K562 (cell line): ENCODE measurements at regions not wholly inside any gene's neighbourhood (a gene's known extent, or its start where the extent isn't known, plus 50 kb on each side); places are given as distances from the start of the nearest gene placed in this dataset.

Experiments used
- ATAC-seq: fragments of 200-7000 bp; cut with Tn5 transposase; 3 replicates; pipeline ENCODE4 v1.9.1; 2020; ENCODE audit warnings: moderate library complexity
- BruUV-seq: library from RNA; stranded (reverse); fragments of 400-500 nt; replicated peaks from 2 replicates; lab custom pipeline; 2021; lab: Mats Ljungman, UMichigan
- CTCF ChIA-PET: fragments of 300-600 bp; formaldehyde crosslinking; extraction: SDS; loops from one replicate; lab custom pipeline; 2021; ENCODE audit warnings: low intra/inter-chr PET ratio; lab: Yijun Ruan, JAX
- POLR2A ChIA-PET: fragments of 300-600, 350-650 bp; sonication (Branson Sonifier 250); formaldehyde crosslinking; extraction: SDS; loops from one replicate; lab custom pipeline; 2021; ENCODE audit warnings: antibody characterized with exemption, inconsistent platforms; lab: Yijun Ruan, JAX
- DNase-seq, 4 experiments: peaks; one replicate each; pipeline versions ENCODE4 v3.0.0 to v3.0.0-alpha.2; 2011 to 2018; ENCODE audit warnings: low spot score in 3 of 4, mixed read lengths in 3 of 4; ENCODE audit errors: extremely low read depth in 1 of 4
- FAIRE-seq: peaks from 2 replicates; lab custom pipeline; 2011; peaks lifted over from hg19 to GRCh38; lab: Jason Lieb, UNC
- H2AFZ ChIP-seq: 2 replicates; pipeline ENCODE4 v1.6.0; 2011; ENCODE audit warnings: low read depth, low read length, control low read depth, inconsistent platforms
- H3K27ac ChIP-seq: fragments of 200-600 bp; 3 replicates; pipeline ENCODE4 v1.8.0; 2011; ENCODE audit warnings: low read depth, mild to moderate bottlenecking, control low read depth, inconsistent platforms, low read length, moderate library complexity, mixed read lengths; ENCODE audit errors: extremely low read depth
- H3K27me3 ChIP-seq, 2 experiments: fragments of 300-600 bp in 1 of 2; 2 replicates in 1 of 2; 3 replicates in 1 of 2; pipeline versions ENCODE4 v1.6.0 to v1.8.0; 2011; ENCODE audit warnings: inconsistent platforms in 2 of 2, low read length in 2 of 2, mild to moderate bottlenecking in 1 of 2, mixed read lengths in 1 of 2, moderate library complexity in 1 of 2; ENCODE audit not compliant: control insufficient read depth in 2 of 2, insufficient read depth in 2 of 2
- H3K36me3 ChIP-seq: fragments of 300-600 bp; 3 replicates; pipeline ENCODE4 v1.8.0; 2011; ENCODE audit warnings: mild to moderate bottlenecking, low read length, inconsistent platforms; ENCODE audit not compliant: control insufficient read depth, insufficient read depth
- H3K4me1 ChIP-seq, 2 experiments: fragments of 200-600 bp in 1 of 2; replicated peaks in 1 of 2; 2 replicates in 1 of 2; 3 replicates in 1 of 2; pipeline versions ENCODE4 v1.5.1 to v1.8.0; 2011; ENCODE audit warnings: inconsistent platforms in 2 of 2, low read length in 2 of 2, mild to moderate bottlenecking in 1 of 2, mixed read lengths in 1 of 2, moderate library complexity in 1 of 2; ENCODE audit not compliant: control insufficient read depth in 2 of 2, insufficient read depth in 2 of 2
- H3K4me2 ChIP-seq: 2 replicates; pipeline ENCODE4 v1.6.1; 2011; ENCODE audit warnings: low read length, control low read depth, inconsistent platforms, mixed read lengths; ENCODE audit not compliant: insufficient read depth
- H3K4me3 ChIP-seq: fragments of 200-600 bp; sonication (generic), shearing (Covaris generic); 2 replicates; pipeline ENCODE4 v1.5.1; 2016; ENCODE audit warnings: control low read depth, inconsistent platforms
- H3K79me2 ChIP-seq: fragments of 200-600 bp; 3 replicates; pipeline ENCODE4 v1.8.0; 2011; ENCODE audit warnings: low read length, inconsistent platforms; ENCODE audit not compliant: control insufficient read depth, insufficient read depth
- H3K9ac ChIP-seq, 2 experiments: 2 replicates each; pipeline versions ENCODE4 v1.6.0 to v1.6.1; 2011; ENCODE audit warnings: low read depth in 2 of 2, low read length in 2 of 2, control low read depth in 1 of 2, inconsistent platforms in 1 of 2, mild to moderate bottlenecking in 1 of 2, mixed read lengths in 1 of 2; ENCODE audit not compliant: insufficient read depth in 1 of 2
- H3K9me1 ChIP-seq: one replicate; pipeline ENCODE4 v1.6.0; 2011; ENCODE audit warnings: inconsistent platforms, mild to moderate bottlenecking, low read length, moderate library complexity; ENCODE audit not compliant: control insufficient read depth, insufficient read depth
- H3K9me3 ChIP-seq: replicated peaks from 2 replicates; pipeline ENCODE4 v1.5.1; 2011; ENCODE audit warnings: low read depth, low read length, inconsistent platforms; ENCODE audit not compliant: control insufficient read depth, insufficient read depth
- H4K20me1 ChIP-seq: replicated peaks from 2 replicates; pipeline ENCODE4 v1.6.1; 2011; ENCODE audit warnings: low read length, inconsistent platforms, mixed read lengths; ENCODE audit not compliant: control insufficient read depth, insufficient read depth
- BRD4 ChIP-seq: fragments of 200-600 bp; sonication (generic); IDR thresholded peaks from 2 replicates; pipeline ENCODE4 v1.6.1; 2017; ENCODE audit warnings: inconsistent platforms
- ERF ChIP-seq: fragments of 450-650 bp; formaldehyde crosslinking; IDR thresholded peaks from 2 replicates; pipeline ENCODE4 v1.4.0; 2020; ENCODE audit warnings: mild to moderate bottlenecking, mixed read lengths
- FOXJ2 ChIP-seq: fragments of 200-800 bp; sonication (Bioruptor generic); IDR thresholded peaks from 2 replicates; pipeline ENCODE4 v1.6.1; 2016; ENCODE audit warnings: missing genetic modification characterization, missing compliant biosample characterization
- FOXP1 ChIP-seq: sonication (generic); formaldehyde crosslinking; IDR thresholded peaks from 2 replicates; pipeline ENCODE4 v1.8.0; 2022; ENCODE audit warnings: mild to moderate bottlenecking, missing genetic modification reagents
- HNRNPK ChIP-seq: fragments of 200-400 bp; formaldehyde crosslinking; IDR thresholded peaks from one replicate; pipeline ENCODE4 v1.6.1; 2018; ENCODE audit warnings: mild to moderate bottlenecking, low read depth, low read length; ENCODE audit not compliant: poor library complexity, severe bottlenecking
- MAFF ChIP-seq: IDR thresholded peaks from 2 replicates; pipeline ENCODE4 v1.6.1; 2012; ENCODE audit warnings: low read length, improper control_type of control experiment
- MCM5 ChIP-seq: fragments of 450-650 bp; IDR thresholded peaks from 2 replicates; pipeline ENCODE4 v1.6.1; 2016; ENCODE audit warnings: low read depth
- RBM39 ChIP-seq: fragments of 200-400 bp; formaldehyde crosslinking; optimal IDR thresholded peaks from 2 replicates; pipeline ENCODE3; 2018; ENCODE audit warnings: low read depth, low read length
- ZBTB7A ChIP-seq: IDR thresholded peaks from 2 replicates; pipeline ENCODE4 v1.6.1; 2011; ENCODE audit warnings: low read depth, mild to moderate bottlenecking, low read length, moderate library complexity, borderline replicate concordance; ENCODE audit not compliant: control insufficient read depth
- ZFX ChIP-seq: sonication (generic); formaldehyde crosslinking; IDR thresholded peaks from 2 replicates; pipeline ENCODE4 v1.8.0; 2022; ENCODE audit warnings: mild to moderate bottlenecking, missing genetic modification reagents, moderate library complexity
- ZNF384 ChIP-seq: IDR thresholded peaks from 2 replicates; pipeline ENCODE4 v1.6.1; 2012; ENCODE audit warnings: low read depth, low read length, improper control_type of control experiment
- ZNF717 ChIP-seq: fragments of 250-450 bp; sonication (Bioruptor Pico); IDR thresholded peaks from 2 replicates; pipeline ENCODE4 v1.5.0; 2021
- ZNF764 ChIP-seq: fragments of 250-450 bp; sonication (Bioruptor Pico); IDR thresholded peaks from 2 replicates; pipeline ENCODE4 v1.4.0; 2020; ENCODE audit warnings: low read depth, mild to moderate bottlenecking, moderate library complexity
- in situ Hi-C: fragments of 300-500 bp; cut with MboI; formaldehyde crosslinking; loops from 4 replicates; pipeline ENCODE4 v1.15.0; 2018; ENCODE audit warnings: inconsistent platforms, mixed read lengths
- intact Hi-C: fragments of 100-400 bp; cut with micrococcal nuclease; formaldehyde crosslinking; loops from 2 replicates; pipeline ENCODE4 v1.14.2; 2022
- TF ChIP-seq, protein P1 (sequence below): sonication (generic); formaldehyde crosslinking; IDR thresholded peaks from 2 replicates; pipeline ENCODE4 v1.8.1; 2023; ENCODE audit warnings: mild to moderate bottlenecking, missing genetic modification reagents
- TF ChIP-seq, protein P2 (sequence below): fragments of 250-450 bp; sonication (Bioruptor Pico); IDR thresholded peaks from 2 replicates; pipeline ENCODE4 v1.4.0; 2020; ENCODE audit warnings: mild to moderate bottlenecking, moderate library complexity
- TF ChIP-seq, protein P3 (sequence below): fragments of 250-450 bp; sonication (Bioruptor Pico); IDR thresholded peaks from 2 replicates; pipeline ENCODE4 v1.5.1; 2021; ENCODE audit warnings: mild to moderate bottlenecking
- TF ChIP-seq, protein P4 (sequence below): fragments of 450-650 bp; IDR thresholded peaks from 2 replicates; pipeline ENCODE4 v1.6.1; 2016; ENCODE audit warnings: low read depth, mild to moderate bottlenecking, moderate library complexity

DNA sequence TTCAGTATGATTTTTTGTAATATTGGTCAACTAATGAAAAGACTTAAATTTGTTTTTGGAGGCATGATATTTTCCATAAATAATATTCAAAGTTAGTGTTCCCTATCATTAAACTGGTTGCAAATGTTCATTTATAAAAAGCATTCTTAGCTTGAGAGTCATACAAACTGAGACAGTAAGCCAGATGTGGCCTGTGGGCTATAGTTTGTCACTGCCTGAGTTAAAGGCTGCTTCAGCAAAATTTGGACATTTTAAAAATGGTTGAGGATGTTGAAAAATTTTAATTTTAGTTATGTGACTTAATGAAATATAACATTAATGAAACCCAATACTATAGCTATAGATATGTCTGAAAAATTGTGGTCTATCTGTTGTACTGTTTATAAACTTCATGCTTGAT is 180.2 kb upstream of the CACNA2D1 start:
- Histone ChIP-seq H3K4me1 (no peaks in the 10 kb centered on the region), H2AFZ (no peak overlapping the region), H3K79me2 (no peaks in the 10 kb centered on the region), H3K9ac (no peak overlapping the region), H3K4me2 (no peak overlapping the region), H3K36me3 (no peaks in the 10 kb centered on the region), H3K9me3 (no peaks in the 10 kb centered on the region; the same call in 1 of the 2 replicates), H3K4me3 (no peak overlapping the region), H3K27ac (no peak overlapping the region), H3K27me3 (no peaks in the 10 kb centered on the region), H3K9me1 (no peaks in the 10 kb centered on the region), H4K20me1 (no peaks in the 10 kb centered on the region)
- intact Hi-C loops (no loop called here), in situ Hi-C loops (no loop called here)
- no peak for TF ChIP-seq ZBTB7A
- TF ChIP-seq ZNF717: no peak
- TF ChIP-seq, protein P1, sequence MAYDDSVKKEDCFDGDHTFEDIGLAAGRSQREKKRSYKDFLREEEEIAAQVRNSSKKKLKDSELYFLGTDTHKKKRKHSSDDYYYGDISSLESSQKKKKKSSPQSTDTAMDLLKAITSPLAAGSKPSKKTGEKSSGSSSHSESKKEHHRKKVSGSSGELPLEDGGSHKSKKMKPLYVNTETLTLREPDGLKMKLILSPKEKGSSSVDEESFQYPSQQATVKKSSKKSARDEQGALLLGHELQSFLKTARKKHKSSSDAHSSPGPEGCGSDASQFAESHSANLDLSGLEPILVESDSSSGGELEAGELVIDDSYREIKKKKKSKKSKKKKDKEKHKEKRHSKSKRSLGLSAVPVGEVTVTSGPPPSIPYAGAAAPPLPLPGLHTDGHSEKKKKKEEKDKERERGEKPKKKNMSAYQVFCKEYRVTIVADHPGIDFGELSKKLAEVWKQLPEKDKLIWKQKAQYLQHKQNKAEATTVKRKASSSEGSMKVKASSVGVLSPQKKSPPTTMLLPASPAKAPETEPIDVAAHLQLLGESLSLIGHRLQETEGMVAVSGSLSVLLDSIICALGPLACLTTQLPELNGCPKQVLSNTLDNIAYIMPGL (CRISPR knock-in tag): no peak
- TF ChIP-seq FOXJ2: no peak
- TF ChIP-seq RBM39: no peak
- TF ChIP-seq, protein P2, sequence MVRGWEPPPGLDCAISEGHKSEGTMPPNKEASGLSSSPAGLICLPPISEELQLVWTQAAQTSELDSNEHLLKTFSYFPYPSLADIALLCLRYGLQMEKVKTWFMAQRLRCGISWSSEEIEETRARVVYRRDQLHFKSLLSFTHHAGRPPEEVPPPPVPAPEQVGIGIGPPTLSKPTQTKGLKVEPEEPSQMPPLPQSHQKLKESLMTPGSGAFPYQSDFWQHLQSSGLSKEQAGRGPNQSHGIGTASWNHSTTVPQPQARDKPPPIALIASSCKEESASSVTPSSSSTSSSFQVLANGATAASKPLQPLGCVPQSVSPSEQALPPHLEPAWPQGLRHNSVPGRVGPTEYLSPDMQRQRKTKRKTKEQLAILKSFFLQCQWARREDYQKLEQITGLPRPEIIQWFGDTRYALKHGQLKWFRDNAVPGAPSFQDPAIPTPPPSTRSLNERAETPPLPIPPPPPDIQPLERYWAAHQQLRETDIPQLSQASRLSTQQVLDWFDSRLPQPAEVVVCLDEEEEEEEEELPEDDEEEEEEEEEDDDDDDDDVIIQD (CRISPR knock-in tag): no peak
- TF ChIP-seq ZNF764 (CRISPR knock-in tag): no peak
- TF ChIP-seq ERF (CRISPR knock-in tag): no peak
- no peak for TF ChIP-seq ZNF384
- TF ChIP-seq, protein P3, sequence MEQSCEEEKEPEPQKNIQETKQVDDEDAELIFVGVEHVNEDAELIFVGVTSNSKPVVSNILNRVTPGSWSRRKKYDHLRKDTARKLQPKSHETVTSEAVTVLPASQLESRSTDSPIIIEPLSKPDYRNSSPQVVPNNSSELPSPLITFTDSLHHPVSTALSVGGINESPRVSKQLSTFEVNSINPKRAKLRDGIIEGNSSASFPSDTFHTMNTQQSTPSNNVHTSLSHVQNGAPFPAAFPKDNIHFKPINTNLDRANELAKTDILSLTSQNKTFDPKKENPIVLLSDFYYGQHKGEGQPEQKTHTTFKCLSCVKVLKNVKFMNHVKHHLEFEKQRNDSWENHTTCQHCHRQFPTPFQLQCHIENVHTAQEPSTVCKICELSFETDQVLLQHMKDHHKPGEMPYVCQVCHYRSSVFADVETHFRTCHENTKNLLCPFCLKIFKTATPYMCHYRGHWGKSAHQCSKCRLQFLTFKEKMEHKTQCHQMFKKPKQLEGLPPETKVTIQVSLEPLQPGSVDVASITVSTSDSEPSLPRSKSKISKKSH (CRISPR knock-in tag): no peak
- no peak for TF ChIP-seq BRD4
- no peak for TF ChIP-seq ZFX (CRISPR knock-in tag)
- no peak for TF ChIP-seq HNRNPK
- TF ChIP-seq MCM5: no peak
- TF ChIP-seq FOXP1 (CRISPR knock-in tag): no peak
- no peak for TF ChIP-seq MAFF
- TF ChIP-seq, protein P4, sequence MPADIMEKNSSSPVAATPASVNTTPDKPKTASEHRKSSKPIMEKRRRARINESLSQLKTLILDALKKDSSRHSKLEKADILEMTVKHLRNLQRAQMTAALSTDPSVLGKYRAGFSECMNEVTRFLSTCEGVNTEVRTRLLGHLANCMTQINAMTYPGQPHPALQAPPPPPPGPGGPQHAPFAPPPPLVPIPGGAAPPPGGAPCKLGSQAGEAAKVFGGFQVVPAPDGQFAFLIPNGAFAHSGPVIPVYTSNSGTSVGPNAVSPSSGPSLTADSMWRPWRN: no peak
- CTCF ChIA-PET: no interaction called here
- FAIRE-seq (no peak), DNase-seq (no peak), ATAC-seq (no peak)
- POLR2A ChIA-PET: no interaction called here
- no TSS peak for BruUV-seq
